Epidermal melanocyte (primary cell): ENCODE measurements at regions not wholly inside any gene's neighbourhood (a gene's known extent, or its start where the extent isn't known, plus 50 kb on each side); places are given as distances from the start of the nearest gene placed in this dataset.
"Not testable (repeated sequence)": the region's sequence is repeated elsewhere in the genome, so short reads cannot be mapped to it uniquely, and the experiment has no call there.

Source experiments
- DNase-seq: peaks from one replicate; pipeline ENCODE4 v3.0.0; 2011; ENCODE audit warnings: low spot score; ENCODE audit not compliant: insufficient read length

DNA sequence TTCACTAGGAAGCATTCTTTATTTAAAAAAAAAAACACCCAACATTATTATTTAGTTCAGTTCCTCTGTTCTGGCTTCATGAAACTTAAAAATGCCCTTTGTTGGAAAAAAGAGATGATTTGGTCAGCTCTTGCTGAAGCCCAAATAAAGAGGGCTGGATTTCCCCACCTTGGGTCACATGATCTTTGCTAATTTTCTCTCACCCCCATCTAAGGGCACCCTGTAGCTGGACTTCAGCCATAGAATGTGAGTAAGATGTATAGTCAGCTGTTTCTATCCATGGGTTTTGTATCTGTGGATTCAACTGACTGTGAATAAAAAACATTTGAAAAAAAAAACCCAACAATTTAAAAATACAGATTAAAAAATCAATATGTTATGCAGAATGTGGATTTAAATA, 213.9 kb upstream of the SULF2 start:
- DNase-seq = no peak

DNA sequence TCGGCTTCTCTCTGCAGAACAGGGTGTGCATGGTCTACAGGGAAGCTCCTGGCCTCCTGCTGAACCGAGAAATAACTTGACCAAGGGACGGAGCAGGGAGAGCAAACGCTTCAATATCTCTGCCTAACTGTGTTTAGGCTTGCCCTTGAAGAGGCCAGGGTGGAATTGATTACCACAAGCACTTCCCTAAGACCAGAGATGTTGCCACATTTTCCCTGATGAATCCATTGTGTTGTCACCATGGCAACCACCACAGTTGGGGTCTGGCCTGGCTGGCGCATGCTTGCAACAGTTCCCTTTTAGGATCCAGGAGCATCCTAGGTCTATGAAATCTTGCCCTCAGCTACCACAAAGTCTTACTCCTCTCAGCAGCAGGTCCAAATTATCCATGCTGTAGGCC, 213.5 kb upstream of the SULF2 start:
- no peak for DNase-seq

DNA sequence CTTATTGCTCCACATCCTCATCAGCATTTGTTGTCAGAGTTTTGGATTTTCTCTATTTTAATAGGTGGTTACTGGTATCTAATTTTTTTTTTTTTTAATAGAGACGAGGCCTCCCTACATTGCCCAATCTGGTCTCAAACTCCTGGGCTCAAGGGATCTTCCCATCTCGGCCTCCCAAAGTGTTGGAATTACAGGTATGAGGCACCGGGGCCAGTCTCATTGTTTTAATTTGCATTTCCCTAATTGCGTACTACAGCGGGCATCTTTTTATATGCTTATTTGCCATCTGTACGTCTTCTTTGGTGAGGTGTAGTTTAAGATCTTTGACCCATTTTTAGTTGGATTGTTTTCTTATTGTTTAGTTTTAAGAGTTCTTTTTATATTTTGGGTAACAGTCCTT, 210.4 kb upstream of the SULF2 start:
- DNase-seq = no peak

DNA sequence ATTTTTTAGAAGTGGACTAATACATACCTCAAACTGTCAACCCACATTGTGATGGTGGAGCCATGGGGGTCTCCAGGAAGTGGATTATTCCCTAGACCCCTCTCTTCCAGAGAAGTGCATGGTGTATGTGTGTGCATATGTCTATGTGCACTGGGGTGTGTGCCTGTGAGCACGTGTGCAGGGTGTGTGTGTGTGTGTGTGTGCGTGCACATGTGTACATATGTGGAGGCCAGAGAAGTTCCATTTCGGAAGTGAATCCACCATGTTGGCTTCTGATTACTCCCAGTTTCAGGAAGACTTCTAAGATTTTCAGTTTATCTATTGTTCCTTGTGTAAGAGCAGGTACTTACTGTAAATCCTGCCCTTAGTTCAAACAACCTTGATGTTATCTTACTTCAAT, 208.5 kb upstream of the SULF2 start:
- no peak for DNase-seq

DNA sequence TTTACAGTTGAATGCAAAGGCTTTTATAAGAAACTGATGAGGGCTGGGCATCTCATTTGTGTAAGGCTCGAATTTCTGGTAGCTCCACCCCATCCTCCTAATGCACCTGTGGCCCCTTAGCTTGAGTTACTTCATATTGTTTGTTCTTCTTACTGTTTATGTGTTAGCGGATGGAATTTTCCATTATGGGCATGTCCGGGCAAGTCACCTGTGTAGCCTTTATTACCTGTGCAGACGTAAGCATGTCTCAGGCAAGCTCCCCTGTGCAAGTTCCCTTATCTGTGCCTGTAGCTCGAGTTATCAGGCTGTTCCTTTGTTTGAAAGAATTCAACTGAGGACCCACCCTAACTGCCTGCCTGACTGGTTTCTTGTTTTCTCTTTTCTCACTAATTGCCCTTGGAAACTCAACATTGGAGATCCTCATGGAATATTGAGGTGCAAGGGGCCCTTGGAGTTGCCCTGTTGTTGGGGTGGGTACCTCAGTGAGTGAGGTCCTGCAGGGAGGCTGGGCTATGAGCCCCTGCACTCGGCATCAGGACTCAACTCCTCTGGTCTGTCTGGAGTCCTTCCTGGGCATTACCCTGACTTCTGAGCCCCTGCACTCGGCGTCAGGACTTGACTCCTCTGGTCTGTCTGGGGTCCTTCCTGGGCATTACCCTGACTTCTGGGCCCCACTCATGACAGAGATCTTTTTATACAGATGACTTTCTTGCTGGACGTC, 207.9 kb upstream of the SULF2 start:
- no peak for DNase-seq

DNA sequence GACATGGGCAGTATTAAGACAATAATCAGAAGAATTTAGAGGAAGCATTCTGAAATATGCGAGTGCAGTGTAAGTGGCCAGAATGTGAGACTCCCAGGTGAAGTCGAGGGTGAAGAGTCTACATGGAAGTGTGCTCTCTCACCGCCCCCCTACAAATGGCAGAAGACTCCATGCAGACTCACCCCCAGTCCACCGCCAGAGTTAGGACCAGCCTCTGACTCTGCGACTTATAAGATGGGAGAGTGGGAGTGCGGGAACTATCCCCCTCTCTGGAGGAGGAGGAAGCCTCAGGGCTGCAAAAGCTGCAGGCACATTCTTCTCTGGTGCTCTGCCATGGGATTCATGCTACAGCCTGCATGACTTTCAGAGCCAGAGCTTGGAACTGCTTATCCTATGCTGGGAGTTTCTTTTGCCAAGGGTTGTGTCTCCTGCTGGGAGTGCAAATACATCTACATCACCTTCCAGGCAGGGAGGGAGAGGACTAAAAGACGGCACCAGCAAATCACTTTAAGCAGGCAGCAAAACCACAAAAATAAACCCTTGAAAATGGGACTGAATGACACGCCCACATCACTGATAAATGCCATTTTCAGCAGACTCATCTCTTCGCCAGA, 206.7 kb upstream of the SULF2 start:
- DNase-seq = no peak

DNA sequence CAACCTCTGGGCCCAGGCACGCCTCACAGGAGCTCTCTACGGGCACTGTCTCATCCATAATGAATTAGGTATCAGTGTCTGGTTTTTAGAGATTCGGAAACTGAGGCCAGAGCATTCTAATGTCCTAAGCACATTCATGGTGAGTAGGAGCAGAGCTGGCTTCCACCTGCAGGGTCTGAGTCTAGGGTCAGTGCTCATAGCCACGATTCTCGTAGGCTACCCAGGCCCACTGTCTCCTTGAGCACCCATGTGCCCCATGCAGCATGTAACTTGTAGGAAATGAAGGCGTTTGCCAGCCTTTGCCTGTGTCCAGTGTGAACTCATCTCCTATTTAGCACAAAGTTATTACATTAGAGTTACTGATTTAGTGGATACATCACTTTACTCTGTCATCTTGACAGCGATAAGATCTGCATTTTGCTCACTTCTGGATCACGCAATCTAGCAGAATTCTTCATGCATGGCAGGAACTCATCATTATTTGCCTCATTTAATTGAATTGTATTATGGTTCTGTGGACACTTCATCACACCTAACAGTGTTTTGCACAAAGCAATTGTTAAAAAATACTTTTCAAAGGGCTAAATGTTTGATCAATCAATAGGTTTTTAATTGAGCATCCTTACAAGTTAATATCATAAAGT, 205.3 kb upstream of the SULF2 start:
- no peak for DNase-seq

DNA sequence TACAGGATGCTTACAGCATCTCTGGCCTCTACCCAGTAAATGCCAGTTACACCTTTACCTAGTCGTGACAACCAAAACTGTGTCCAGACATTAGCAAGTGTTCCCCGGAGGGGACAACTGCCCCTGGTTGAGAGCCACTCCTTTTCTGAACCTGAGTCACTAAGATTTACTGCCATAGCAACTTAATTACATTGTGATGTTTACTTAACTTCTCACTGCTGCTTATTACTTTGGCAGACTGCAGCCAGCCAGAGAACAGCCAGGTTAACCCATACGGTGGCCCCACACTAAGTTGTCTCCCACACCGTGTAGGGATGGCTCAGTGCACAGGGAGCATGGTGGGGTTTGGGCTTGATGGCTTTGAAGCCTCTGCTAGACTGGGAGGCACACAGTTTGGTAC, 204.7 kb upstream of the SULF2 start:
- DNase-seq = no peak

DNA sequence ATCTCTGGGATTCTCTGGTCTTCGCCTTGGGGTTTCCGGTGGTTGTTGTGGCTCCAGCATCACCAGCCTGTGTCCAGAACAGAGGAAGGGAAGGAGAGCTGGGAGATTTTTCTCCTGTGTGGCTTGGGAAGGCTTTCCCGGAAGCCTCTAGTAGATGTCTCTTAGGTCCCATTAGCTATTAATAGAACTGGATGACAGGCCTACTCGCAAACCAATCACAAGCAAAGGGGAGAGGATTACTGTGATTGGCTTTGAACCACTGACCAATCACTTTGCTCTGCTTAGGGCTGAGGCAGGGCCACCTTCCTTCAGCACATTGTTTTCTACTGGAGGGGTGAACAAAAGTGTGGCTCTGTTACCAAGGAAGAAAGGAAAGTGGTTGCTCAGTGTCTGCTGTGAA, 203.4 kb upstream of the SULF2 start:
- no peak for DNase-seq

DNA sequence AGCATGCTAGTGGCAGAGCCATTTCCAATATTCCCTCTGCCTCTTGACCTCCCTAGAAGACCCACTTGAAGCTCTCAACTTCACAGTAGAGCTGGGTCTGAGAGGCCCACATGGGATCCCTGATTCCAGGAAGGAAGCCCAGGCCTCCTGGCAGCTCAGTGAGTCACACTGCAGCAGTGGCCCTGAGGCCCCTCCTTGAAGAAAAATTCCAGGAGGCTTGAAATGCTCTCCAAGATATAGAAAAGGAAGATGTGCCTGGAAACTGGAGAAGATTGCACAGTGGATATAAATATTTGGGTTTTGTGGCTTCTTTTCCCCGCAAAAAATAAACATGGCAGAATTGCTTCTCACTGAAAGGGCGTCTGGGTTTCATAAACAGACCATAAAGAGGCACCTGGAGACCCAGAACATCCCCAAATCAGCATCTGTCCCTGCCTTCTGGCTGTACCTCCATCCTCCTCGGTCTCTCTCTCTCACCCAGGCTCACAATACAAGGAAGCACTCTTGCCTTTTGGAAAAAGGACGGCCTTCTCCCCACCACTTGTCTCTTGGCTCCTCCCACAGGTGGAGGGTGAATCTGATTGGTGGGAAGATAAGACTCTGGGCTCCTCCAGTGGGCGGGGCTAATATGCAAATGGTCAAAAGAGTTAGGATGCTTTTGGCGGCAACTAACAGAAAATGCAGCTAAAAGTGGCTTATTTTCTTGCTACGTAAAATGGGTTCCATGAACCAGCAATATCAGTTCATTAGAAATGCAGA, 200.0 kb upstream of the SULF2 start:
- DNase-seq = no peak

DNA sequence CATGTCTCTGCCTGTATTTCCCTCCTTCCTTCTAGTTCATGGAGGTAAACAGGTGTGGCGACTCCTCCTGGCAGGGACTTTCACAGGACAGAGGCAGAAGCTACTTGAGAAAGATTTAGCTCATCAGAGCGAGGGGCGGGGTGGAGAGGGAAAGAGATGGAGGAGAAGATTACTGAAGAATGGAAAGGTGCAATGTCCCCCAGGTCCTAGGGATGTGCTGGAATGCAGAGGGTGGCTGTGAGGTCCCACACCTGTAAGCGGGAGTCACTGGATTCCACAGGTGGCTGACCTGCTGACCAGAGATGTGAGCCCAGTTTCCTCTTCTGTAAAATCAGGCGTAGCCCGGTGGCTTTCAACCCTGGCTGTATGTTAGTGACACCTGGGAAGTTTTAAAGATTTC, 199.2 kb upstream of the SULF2 start:
- no peak for DNase-seq

DNA sequence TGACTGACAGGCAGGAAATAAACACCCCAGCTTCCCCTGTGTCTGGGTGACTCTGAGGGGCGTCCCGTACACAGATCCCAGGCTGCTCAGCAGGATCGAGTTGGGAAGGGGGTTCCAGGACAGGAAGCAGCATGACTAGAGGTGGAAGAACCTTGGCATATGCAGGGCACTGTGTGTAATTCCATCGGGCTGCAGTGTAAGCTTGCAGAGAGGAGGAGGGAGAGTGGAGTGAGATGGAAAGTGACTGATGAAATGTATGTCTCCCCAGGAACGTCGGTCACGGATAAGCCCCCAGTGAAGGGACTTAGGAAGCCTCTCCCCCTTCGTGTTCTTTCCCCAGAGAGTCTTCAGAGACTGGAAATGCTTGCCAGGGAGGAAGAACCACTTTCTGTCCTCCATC, 198.4 kb upstream of the SULF2 start:
- DNase-seq = not testable (repeated sequence)

DNA sequence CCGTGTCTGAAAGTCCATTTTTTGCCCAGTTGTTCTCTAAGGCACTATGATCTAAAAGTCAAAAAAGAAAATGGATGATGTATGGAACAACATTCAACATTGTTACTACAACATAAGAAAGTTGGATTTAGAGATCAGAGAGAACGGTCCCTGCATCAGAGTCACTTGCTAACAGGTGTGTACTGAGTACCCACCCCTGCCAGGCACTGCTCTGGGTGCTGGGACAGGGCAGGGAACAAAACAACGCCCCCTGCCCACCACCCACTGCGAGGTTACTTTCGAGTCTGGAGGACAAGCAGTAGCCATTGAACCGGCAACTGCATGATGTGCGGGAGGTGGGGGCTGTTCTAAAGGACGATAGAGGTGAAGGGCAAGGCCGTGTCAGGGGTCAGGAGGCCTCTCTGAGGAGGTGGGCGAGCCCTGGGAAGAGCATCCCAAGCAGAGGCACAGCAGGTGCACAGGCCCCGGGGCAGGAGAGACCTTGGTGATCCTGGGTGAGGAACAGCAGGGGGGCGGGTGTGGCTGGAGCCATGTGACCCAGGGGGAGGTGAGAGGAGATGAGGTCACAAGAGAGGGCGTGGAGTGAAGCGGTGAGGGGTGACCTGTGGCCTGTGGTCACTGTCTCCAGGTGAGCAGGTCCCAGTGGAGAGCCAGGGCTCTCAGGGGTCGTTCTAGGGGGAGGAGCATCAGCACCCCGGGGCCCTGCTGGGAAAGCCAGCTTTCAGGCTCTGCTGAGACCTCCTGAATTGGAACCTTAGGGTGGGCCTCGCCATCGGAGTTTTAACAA, 197.5 kb upstream of the SULF2 start:
- no peak for DNase-seq

DNA sequence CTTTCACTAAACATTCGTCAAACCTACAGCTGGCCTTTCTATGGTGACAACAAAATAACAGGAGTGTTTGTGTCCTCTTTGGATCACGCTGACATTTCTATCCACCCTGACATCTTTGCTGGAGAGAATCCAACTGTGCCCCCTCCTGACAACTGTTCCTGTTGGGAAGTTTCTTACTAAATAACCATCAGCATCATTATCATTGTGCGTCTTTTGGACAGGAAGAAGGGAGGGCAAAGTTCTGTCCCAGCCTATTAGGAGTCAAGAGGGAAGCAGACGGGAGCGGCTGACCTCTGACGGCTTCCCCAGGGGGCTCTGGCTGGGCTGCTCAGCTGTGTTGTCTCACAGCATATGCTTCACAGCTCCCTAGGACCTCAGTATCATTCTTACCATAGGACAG, 195.9 kb upstream of the SULF2 start:
- DNase-seq = no peak

DNA sequence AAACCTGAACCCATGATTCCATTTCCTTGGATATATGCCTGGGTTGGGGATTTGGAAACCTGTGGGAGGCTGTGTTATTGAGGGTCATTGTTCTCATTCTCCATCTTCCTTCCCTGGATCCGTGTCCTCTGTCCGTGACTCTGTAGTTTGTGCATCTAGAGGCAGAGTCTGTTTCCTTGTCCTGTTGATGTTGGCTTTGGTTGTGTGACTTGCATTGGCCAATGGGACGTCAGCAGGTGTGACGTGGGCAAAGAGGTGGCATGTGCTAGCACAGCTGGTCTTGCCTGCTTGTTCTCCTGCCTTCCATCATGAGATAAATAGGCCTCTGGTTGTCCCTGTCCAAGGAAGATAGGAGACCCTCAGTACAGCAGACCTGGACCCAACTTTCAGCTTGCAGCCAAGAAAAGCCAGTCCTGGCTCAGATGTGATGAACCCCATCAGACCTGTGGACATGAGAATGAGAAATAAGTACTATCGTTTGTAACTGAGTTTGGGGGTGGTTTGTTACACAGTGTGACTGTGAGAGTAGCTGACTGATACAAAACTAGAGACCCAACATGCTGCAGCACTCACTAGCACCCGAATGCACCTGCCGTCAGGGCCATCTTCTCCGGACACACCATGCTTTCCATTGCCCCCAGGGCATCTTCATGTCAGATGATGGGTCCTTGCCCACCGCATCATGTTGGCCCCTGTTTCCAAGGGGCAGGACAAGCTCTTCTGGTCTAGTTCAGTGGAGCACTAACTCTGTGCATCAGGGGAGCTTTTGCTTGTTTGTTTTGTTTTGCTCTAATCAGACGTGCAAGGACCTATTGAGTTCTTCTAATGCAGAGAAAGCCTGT, 195.3 kb upstream of the SULF2 start:
- DNase-seq = no peak

DNA sequence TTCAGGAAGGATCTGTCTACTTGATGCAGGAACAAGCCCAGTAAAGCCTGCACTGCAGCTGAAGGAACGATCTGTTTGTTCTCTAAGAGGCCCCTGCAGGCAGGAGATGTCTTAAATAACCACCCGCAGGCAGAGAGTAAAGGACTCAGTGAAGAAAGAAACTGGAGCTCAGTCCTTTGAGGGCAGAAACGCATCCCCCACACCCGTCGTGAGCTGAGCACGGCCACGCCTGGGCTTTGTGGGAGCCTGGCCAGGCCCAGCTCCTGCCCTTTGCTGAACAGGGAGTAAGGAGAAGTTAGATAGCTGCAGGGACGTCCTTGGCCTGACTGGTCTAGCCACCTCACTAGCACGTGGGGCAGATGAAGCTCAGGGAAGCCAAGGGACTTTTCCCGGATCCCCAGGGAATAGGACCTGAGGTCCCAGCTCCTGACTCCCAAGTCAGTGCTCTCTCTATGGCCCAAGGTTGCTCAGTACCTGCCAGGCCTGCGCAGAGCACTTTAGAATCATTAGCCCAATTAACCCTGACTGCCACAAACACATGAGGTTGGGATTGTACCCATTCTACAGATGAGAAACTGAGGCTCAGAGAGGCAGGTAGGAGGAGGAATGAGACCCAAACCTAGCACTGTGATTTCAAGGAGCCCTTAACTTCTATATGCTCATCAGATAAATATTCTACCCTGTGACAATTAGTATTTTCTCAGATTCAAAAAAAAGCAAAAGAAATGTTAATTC, 194.2 kb upstream of the SULF2 start:
- not testable (repeated sequence) for DNase-seq

DNA sequence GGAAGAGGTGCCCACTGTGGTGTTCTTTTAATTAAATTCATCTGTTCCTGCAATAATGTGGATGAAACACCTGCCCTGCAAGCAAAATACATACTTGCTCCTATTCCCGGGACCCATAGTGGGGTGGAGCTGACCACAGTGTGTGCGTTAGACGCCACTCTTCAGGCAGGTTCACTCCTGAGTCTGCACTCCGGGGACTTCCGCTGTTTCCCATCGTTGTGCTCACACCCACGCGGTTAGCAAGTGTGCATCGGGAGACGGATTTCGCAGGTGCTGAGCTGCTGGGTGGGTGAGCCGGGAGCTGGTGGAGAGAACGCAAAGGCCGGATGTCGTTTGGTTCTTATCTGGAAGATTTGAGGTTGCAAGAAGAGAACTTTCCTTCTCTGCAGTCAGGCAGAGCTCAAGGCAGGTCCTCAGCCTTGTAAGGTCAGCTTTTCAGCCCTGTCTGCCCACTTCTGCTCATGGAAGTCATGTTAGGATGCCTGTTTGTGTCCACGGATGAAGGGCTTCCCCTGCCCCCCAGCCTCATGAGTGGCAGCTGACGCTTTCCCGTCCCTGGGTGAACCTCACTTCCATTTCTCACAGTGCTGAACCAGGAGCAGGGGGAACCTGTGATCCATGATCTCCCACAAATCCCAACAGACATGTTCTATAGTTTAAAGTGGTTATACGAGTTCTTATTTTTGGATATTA, 193.3 kb upstream of the SULF2 start:
- not testable (repeated sequence) for DNase-seq

DNA sequence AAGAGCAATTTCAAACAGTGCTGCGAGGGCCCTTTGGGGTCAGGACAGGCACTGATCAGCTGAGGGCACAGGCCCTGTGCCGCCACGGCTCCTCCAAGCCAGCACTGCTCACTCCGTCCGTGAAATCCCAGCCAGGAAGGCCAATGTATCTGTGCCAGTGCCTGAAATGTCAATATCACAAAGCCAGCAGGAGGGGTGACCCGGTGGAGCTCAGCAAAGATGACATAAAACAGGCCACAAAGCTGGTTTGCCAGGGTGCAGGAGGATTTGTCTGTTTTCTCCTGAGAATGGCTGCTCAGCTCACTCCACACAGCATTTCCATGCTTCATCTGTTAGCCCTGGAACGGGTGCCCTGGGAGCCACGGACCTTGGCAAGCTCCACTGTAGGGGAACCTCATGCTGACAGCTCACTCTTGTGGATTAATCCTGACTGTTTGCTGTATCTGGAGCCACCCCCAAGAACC, 192.5 kb upstream of the SULF2 start:
- not testable (repeated sequence) for DNase-seq
